Esophagus (tissue), 2 donors: ENCODE measurements at regions not wholly inside any gene's neighbourhood (a gene's known extent, or its start where the extent isn't known, plus 50 kb on each side); places are given as distances from the start of the nearest gene placed in this dataset.

Experiments
- H3K27ac ChIP-seq, 2 donors: one replicate each; pipeline ENCODE4 v1.5.1; 2013; ENCODE audit warnings: low read depth in 2 of 2, mild to moderate bottlenecking in 2 of 2, inconsistent platforms in 1 of 2, low read length in 1 of 2, moderate library complexity in 1 of 2
- H3K27me3 ChIP-seq, 2 donors: one replicate each; pipeline ENCODE4 v1.6.1; 2013; ENCODE audit warnings: low read length in 2 of 2, control low read depth in 1 of 2, mild to moderate bottlenecking in 1 of 2; ENCODE audit not compliant: insufficient read depth in 2 of 2, control insufficient read depth in 1 of 2
- H3K36me3 ChIP-seq, 2 donors: one replicate each; pipeline ENCODE4 v1.6.1; 2013; ENCODE audit warnings: low read length in 1 of 2; ENCODE audit not compliant: control insufficient read depth in 2 of 2, insufficient read depth in 2 of 2
- H3K4me1 ChIP-seq, 2 donors: one replicate each; pipeline ENCODE4 v1.6.1; 2013; ENCODE audit warnings: low read length in 1 of 2; ENCODE audit not compliant: control insufficient read depth in 2 of 2, insufficient read depth in 2 of 2
- H3K4me3 ChIP-seq, 2 donors: one replicate each; pipeline ENCODE4 v1.5.1; 2013; ENCODE audit warnings: low read length in 2 of 2, mild to moderate bottlenecking in 2 of 2, low read depth in 1 of 2, moderate library complexity in 1 of 2
- H3K9me3 ChIP-seq, 2 donors: one replicate each; pipeline ENCODE4 v1.6.1; 2013; ENCODE audit warnings: mild to moderate bottlenecking in 2 of 2, low read depth in 1 of 2, low read length in 1 of 2, moderate library complexity in 1 of 2; ENCODE audit not compliant: control insufficient read depth in 2 of 2, insufficient read depth in 1 of 2
- WGBS, 2 donors: extraction: QIAGEN DNeasy Blood & Tissue Kit; methylation state at CpG; one replicate each; pipeline ENCODE4 v1.1.7; 2013; 5-methylcytosine and 5-hydroxymethylcytosine counted together
- donor health status: healthy with polysubstance abuse.
- donor health status: Bipolar disorder and iron deficiency.

GRCh38 chr22:26847046-26847445 lies 189.7 kb downstream of the MIAT start:
- 59 to 72% methylated on average over 5 of the region's 5 CpGs for WGBS, 2 donors

GRCh38 chr22:26847816-26848215 lies 190.4 kb downstream of the MIAT start:
- Histone ChIP-seq H3K4me1 (no peaks in the 10 kb centered on the region), H3K9me3 (no peaks in the 10 kb centered on the region), H3K27me3 (no peaks in the 10 kb centered on the region), H3K27ac (no peak overlapping the region), H3K4me3 (no peak overlapping the region), H3K36me3 (no peaks in the 10 kb centered on the region)
- 91 to 92% methylated on average over 2 of the region's 2 CpGs for WGBS, 2 donors

More at GRCh38 chr22:26847046-26847445, 189.7 kb downstream of the MIAT start:
- H3K36me3 ChIP-seq: no peaks in the 10 kb centered on the region
- no peaks in the 10 kb centered on the region for H3K9me3 ChIP-seq
- no peak overlapping the region for H3K27ac ChIP-seq
- no peak overlapping the region for H3K4me3 ChIP-seq
- no peaks in the 10 kb centered on the region for H3K4me1 ChIP-seq
- no peaks in the 10 kb centered on the region for H3K27me3 ChIP-seq

DNA sequence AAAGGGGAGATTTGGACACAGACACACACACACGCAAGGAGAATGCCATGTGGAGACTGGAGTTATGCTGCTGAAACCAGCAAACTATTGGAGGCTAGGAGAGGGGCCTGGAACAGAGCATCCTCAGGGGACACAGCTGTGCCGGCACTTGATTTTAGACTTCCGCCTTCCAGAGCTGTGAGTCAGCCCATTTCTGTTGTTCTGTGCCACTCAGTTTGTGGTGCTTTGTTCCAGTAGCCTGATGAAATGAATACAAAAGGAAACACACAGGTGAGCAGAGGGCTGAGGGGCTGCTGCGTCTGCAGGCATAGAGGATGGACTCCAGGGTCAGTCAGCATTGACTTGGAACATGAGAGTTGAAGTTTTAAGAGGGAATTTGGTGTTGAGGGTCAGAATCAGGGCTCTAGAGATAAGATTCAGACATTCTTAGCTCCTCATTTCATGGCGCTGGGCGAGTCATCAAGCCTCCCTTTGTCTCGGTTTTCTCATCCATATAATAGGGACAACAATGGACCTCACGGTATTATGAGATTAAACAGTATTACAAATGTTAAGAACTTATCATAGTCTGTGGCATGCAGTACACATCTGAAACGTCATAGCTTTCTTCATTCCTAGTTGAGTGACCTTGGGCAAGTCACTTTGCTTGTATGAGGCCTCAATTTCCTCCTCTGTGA lies 191.0 kb downstream of the MIAT start:
- Histone ChIP-seq H3K4me1 (no peaks in the 10 kb centered on the region), H3K27me3 (no peaks in the 10 kb centered on the region), H3K36me3 (no peaks in the 10 kb centered on the region), H3K27ac (no peak overlapping the region), H3K4me3 (no peak overlapping the region), H3K9me3 (no peaks in the 10 kb centered on the region)
- 81 to 83% methylated on average over 9 of the region's 9 CpGs for WGBS, 2 donors

DNA sequence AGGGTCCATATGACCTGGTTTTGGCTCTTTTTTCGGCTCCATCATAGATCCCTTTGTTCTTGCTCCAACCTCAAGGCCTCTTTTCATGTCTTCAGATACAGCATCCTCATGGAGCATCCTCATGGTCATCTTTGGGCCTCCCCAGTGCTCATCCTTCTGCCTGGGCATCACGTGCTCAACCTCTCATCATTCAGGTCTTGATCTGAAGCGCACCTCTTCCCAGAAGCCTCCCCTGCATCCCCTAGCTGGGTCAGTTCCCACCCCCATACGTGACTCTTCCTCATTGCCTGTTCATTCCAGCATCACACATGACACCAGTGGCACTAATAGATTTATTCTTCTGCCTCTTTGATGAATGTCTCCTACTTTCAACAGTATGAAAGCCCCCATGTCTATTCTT lies 192.2 kb downstream of the MIAT start:
- Histone ChIP-seq H3K27ac (no peak overlapping the region), H3K4me1 (no peaks in the 10 kb centered on the region), H3K4me3 (no peak overlapping the region), H3K27me3 (no peaks in the 10 kb centered on the region), H3K9me3 (no peaks in the 10 kb centered on the region), H3K36me3 (no peaks in the 10 kb centered on the region)
- 89 to 91% methylated on average over 4 of the region's 4 CpGs for WGBS, 2 donors

DNA sequence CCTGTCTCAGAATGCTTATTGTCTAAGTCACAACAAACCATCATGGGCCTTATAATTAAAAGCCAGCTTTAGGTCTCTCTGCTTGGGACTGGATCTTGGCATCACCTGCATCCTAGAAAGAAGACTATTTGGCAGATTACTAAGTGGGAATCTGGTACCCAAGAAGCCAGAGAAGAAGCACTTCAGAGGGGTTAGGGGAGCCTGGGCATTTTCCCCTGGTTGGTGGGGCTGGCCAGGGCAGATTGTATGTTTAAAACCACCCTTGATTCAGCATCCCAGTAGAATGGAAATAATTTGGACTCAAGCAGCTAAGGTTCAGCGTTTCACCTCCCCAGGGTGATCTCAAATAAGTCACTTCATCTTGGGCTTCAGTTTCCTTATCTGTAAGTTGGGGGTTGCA lies 193.7 kb downstream of the MIAT start:
- Histone ChIP-seq H3K4me3 (no peak overlapping the region), H3K27me3 (no peaks in the 10 kb centered on the region), H3K36me3 (no peaks in the 10 kb centered on the region), H3K9me3 (no peaks in the 10 kb centered on the region), H3K4me1 (no peaks in the 10 kb centered on the region), H3K27ac (no peak overlapping the region)
- WGBS, 2 donors: 55 to 76% methylated on average over 1 of the region's 1 CpG

- H3K4me1 ChIP-seq: no peaks in the 10 kb centered on the region
- no peak overlapping the region for H3K27ac ChIP-seq
- 62 to 63% methylated on average over 6 of the region's 6 CpGs for WGBS, 2 donors
- H3K4me3 ChIP-seq: no peak overlapping the region
- no peaks in the 10 kb centered on the region for H3K9me3 ChIP-seq
- no peaks in the 10 kb centered on the region for H3K36me3 ChIP-seq
- no peaks in the 10 kb centered on the region for H3K27me3 ChIP-seq
Observed at GRCh38 chr22:26852176-26852575, 194.8 kb downstream of the MIAT start.

GRCh38 chr22:26853071-26853470 lies 195.7 kb downstream of the MIAT start:
- Histone ChIP-seq H3K36me3 (no peaks in the 10 kb centered on the region), H3K4me1 (no peaks in the 10 kb centered on the region), H3K27ac (no peak overlapping the region), H3K9me3 (no peaks in the 10 kb centered on the region), H3K4me3 (no peak overlapping the region), H3K27me3 (no peaks in the 10 kb centered on the region)
- 83% methylated on average over 4 of the region's 4 CpGs for WGBS, 2 donors

- Histone ChIP-seq H3K4me1 (no peaks in the 10 kb centered on the region), H3K9me3 (no peaks in the 10 kb centered on the region), H3K36me3 (no peaks in the 10 kb centered on the region), H3K4me3 (no peak overlapping the region), H3K27me3 (no peaks in the 10 kb centered on the region), H3K27ac (no peak overlapping the region)
- WGBS, 2 donors: 88 to 91% methylated on average over 2 of the region's 2 CpGs
Observed at GRCh38 chr22:26853495-26853894, 196.1 kb downstream of the MIAT start.

DNA sequence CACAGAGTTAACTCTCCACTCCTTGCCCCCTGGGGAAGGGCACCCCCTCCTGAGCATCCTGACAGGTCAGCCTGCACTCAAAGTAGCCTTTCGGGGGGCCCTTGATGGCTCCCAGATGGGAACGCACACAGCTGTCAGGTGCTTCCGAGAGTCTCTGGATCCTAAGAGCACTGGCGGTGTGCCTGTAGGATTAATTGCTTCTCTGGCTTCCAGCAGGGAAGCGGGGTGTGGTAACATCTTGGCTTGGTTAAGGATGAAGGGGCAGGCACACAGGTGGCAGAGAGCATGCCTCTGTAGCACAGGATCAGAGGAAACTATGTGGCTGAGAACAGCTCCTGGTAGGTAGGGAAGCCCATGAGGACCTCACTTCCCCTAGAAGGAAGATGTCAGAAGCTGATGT lies 199.8 kb downstream of the MIAT start:
- Histone ChIP-seq H3K27me3 (no peaks in the 10 kb centered on the region), H3K36me3 (no peaks in the 10 kb centered on the region), H3K9me3 (no peaks in the 10 kb centered on the region), H3K4me1 (no peaks in the 10 kb centered on the region), H3K27ac (no peak overlapping the region), H3K4me3 (no peak overlapping the region)
- WGBS, 2 donors: 41 to 58% methylated on average over 5 of the region's 5 CpGs

DNA sequence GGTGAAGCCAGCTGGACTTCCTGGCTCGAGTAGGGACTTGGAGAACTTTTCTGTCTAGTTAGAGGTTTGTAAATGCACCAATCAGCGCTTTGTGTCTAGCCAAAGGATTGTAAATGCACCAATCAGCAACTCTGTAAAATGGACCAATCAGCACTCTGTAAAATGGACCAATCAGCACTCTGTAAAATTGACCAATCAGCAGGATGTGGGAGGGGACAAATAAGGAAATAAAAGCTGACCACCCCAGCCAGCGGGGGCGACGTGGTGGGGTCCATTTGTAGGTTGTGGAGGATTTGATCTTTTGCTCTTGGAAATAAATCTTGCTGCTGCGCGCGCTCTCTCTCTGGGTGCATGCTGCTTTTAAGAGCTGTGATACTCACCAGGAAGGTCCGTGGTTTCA lies 202.9 kb downstream of the MIAT start:
- Histone ChIP-seq H3K27me3 (no peaks in the 10 kb centered on the region), H3K36me3 (no peaks in the 10 kb centered on the region), H3K4me1 (no peaks in the 10 kb centered on the region), H3K27ac (no peak overlapping the region), H3K4me3 (no peak overlapping the region), H3K9me3 (no peaks in the 10 kb centered on the region)
- 92 to 96% methylated on average over 9 of the region's 9 CpGs for WGBS, 2 donors
